A673 (cell line): ENCODE measurements at regions not wholly inside any gene's neighbourhood (a gene's known extent, or its start where the extent isn't known, plus 50 kb on each side); places are given as distances from the start of the nearest gene placed in this dataset.

ENCODE experiments used
- BruUV-seq: library from RNA; stranded (reverse); fragments of 400-500 nt; replicated peaks from 2 replicates; lab custom pipeline; 2021; lab: Mats Ljungman, UMichigan
- CTCF ChIA-PET: fragments of 300-600 bp; sonication (Branson Sonifier 250); formaldehyde crosslinking; loops from one replicate; lab custom pipeline; 2022; ENCODE audit warnings: antibody characterized with exemption; lab: Charles Lee
- POLR2A ChIA-PET: fragments of 300-600 bp; sonication (Branson Sonifier 250); formaldehyde crosslinking; loops from one replicate; lab custom pipeline; 2022; ENCODE audit warnings: antibody characterized with exemption; ENCODE audit not compliant: low non-redundant PET; lab: Charles Lee
- DNase-seq: peaks from one replicate; pipeline ENCODE4 v3.0.0-alpha.2; 2015; ENCODE audit warnings: low spot score
- H3K27ac ChIP-seq: fragments of 200-600 bp; sonication (generic); 2 replicates; pipeline ENCODE4 v1.5.1; 2016; ENCODE audit warnings: mixed run types, low read depth, mild to moderate bottlenecking, mixed read lengths, antibody characterized with exemption, low read length; ENCODE audit not compliant: poor library complexity, severe bottlenecking
- H3K27me3 ChIP-seq: fragments of 200-600 bp; sonication (generic); replicated peaks from 2 replicates; pipeline ENCODE4 v1.6.1; 2017; ENCODE audit warnings: mixed run types, low read depth, mild to moderate bottlenecking, mixed read lengths, antibody characterized with exemption, low read length; ENCODE audit not compliant: insufficient read depth, poor library complexity
- H3K36me3 ChIP-seq: fragments of 200-600 bp; sonication (generic); 2 replicates; pipeline ENCODE4 v1.6.1; 2016; ENCODE audit warnings: mixed run types, mild to moderate bottlenecking, mixed read lengths, antibody characterized with exemption, low read length; ENCODE audit not compliant: insufficient read depth, poor library complexity, severe bottlenecking
- H3K4me1 ChIP-seq: fragments of 200-600 bp; sonication (generic); 2 replicates; pipeline ENCODE4 v1.6.1; 2017; ENCODE audit warnings: mixed run types, mild to moderate bottlenecking, mixed read lengths, antibody characterized with exemption, low read length; ENCODE audit not compliant: insufficient read depth, poor library complexity, severe bottlenecking
- H3K4me3 ChIP-seq: fragments of 200-600 bp; sonication (generic); 2 replicates; pipeline ENCODE4 v1.5.1; 2016; ENCODE audit warnings: low read depth, mixed run types, mild to moderate bottlenecking, mixed read lengths, low read length; ENCODE audit not compliant: poor library complexity, severe bottlenecking
- H3K9me3 ChIP-seq: fragments of 200-600 bp; sonication (generic); 2 replicates; pipeline ENCODE4 v1.6.1; 2016; ENCODE audit warnings: mixed run types, low read depth, mild to moderate bottlenecking, mixed read lengths, antibody characterized with exemption, low read length; ENCODE audit not compliant: poor library complexity, severe bottlenecking
- CTCF ChIP-seq: fragments of 300-800, 200-600 bp; sonication (generic); conservative IDR thresholded peaks from 2 replicates; pipeline ENCODE4 v1.5.1; 2017; ENCODE audit warnings: low read depth, mild to moderate bottlenecking, antibody characterized with exemption, low read length, moderate library complexity, mixed read lengths
- EZH2 ChIP-seq: fragments of 200-600 bp; sonication (generic); IDR thresholded peaks from 2 replicates; pipeline ENCODE4 v1.6.1; 2017; ENCODE audit warnings: borderline replicate concordance, low read depth, mild to moderate bottlenecking, mixed read lengths, antibody characterized with exemption, low read length; ENCODE audit not compliant: poor library complexity, severe bottlenecking
- intact Hi-C: fragments of 100-400 bp; cut with micrococcal nuclease; formaldehyde crosslinking; loops from one replicate; pipeline ENCODE4 v1.10.0; 2022; ENCODE audit not compliant: unreplicated experiment

GRCh38 chr5:148723143-148723542 lies 68.8 kb upstream of the HTR4 start:
- Histone ChIP-seq H3K27ac (no peak overlapping the region), H3K27me3 (peaks cover 98% of the 10 kb centered on the region), H3K36me3 (no peaks in the 10 kb centered on the region), H3K4me1 (no peaks in the 10 kb centered on the region), H3K9me3 (no peaks in the 10 kb centered on the region), H3K4me3 (no peak overlapping the region)
- no peak for DNase-seq
- POLR2A ChIA-PET, result no interaction called here
- CTCF ChIA-PET, result no interaction called here
- intact Hi-C loops, result loop anchor here (5.0 to 10.0 kb wide), 2 partner anchors 418 to 531 kb away; no protein-coding TSS in a partner anchor
- no peak for TF ChIP-seq EZH2
- no peak for TF ChIP-seq CTCF
- BruUV-seq, result no TSS peak

GRCh38 chr5:148725675-148726074 lies 71.3 kb upstream of the HTR4 start:
- no peak overlapping the region for H3K4me3 ChIP-seq
- no peaks in the 10 kb centered on the region for H3K36me3 ChIP-seq
- no peak for TF ChIP-seq EZH2
- no peak for TF ChIP-seq CTCF
- no peaks in the 10 kb centered on the region for H3K9me3 ChIP-seq
- DNase-seq, result no peak
- intact Hi-C loops, result loop anchor here (10.0 kb wide), 1 partner anchor 421 kb away; no protein-coding TSS in a partner anchor
- H3K4me1 ChIP-seq, result no peaks in the 10 kb centered on the region
- BruUV-seq, result no TSS peak
- H3K27me3 ChIP-seq, result peaks cover 91% of the 10 kb centered on the region
- ChIA-PET POLR2A (no interaction called here), CTCF (no interaction called here)
- no peak overlapping the region for H3K27ac ChIP-seq

GRCh38 chr5:148729182-148729581 lies 74.9 kb upstream of the HTR4 start:
- Histone ChIP-seq H3K36me3 (no peaks in the 10 kb centered on the region), H3K4me3 (no peak overlapping the region), H3K27me3 (peaks cover 76% of the 10 kb centered on the region), H3K9me3 (no peaks in the 10 kb centered on the region), H3K4me1 (no peaks in the 10 kb centered on the region), H3K27ac (no peak overlapping the region)
- TF ChIP-seq EZH2 (no peak), CTCF (peak; percentile 25; the same call in 1 of the 2 replicates)
- no peak for DNase-seq
- ChIA-PET CTCF (no interaction called here), POLR2A (no interaction called here)
- no TSS peak for BruUV-seq
- intact Hi-C loops, result loop anchor here (10.0 kb wide), 1 partner anchor 424 kb away; no protein-coding TSS in a partner anchor
